ENCODE measurements at regions not wholly inside any gene's neighbourhood (a gene's known extent, or its start where the extent isn't known, plus 50 kb on each side); places are given as distances from the start of the nearest gene placed in this dataset.

GRCh38 chr4:33316033-33316432 is 2595.9 kb downstream of the PCDH7 start:
- Histone ChIP-seq H3K9me3 (ENCODE audit: control insufficient read depth in 2 of 2, insufficient read depth in 1 of 2, low read depth in 1 of 2, low read length in 1 of 2) (peaks cover 3 to 20% of the 10 kb centered on the region in 2 donors), H3K4me3 (ENCODE audit: low read depth in 1 of 3, low read length in 3 of 3) (no peak overlapping the region), H3K27me3 (ENCODE audit: control insufficient read depth in 3 of 3, insufficient read depth in 3 of 3, low read length in 3 of 3) (no peaks in the 10 kb centered on the region), H3K27ac (ENCODE audit: low read depth in 1 of 3, low read length in 2 of 3) (no peak overlapping the region), H3K36me3 (ENCODE audit: control insufficient read depth in 3 of 3, insufficient read depth in 2 of 3, low read depth in 1 of 3, low read length in 3 of 3) (no peaks in the 10 kb centered on the region), H3K4me1 (ENCODE audit: control insufficient read depth in 3 of 3, insufficient read depth in 2 of 3, low read depth in 1 of 3, low read length in 2 of 3) (no peaks in the 10 kb centered on the region)
- FAIRE-seq: no peak
- 87 to 89% (median 88%) methylated on average over 2 of the region's 2 CpGs for WGBS, 3 donors
- DNase-seq: no peak

GRCh38 chr4:33316578-33316977 is 2596.4 kb downstream of the PCDH7 start:
- 68 to 85% (median 70%) methylated on average over 3 of the region's 3 CpGs for WGBS, 3 donors
- no peak overlapping the region for H3K4me3 ChIP-seq (ENCODE audit: low read depth in 1 of 3, low read length in 3 of 3)
- no peak for FAIRE-seq

GRCh38 chr4:33323393-33323792 is 2603.2 kb downstream of the PCDH7 start:
- FAIRE-seq: no peak

More at GRCh38 chr4:33316578-33316977, 2596.4 kb downstream of the PCDH7 start:
- DNase-seq: no peak
- no peak overlapping the region for H3K27ac ChIP-seq (ENCODE audit: low read depth in 1 of 3, low read length in 2 of 3)
- peaks cover 3 to 20% of the 10 kb centered on the region in 2 donors for H3K9me3 ChIP-seq (ENCODE audit: control insufficient read depth in 2 of 2, insufficient read depth in 1 of 2, low read depth in 1 of 2, low read length in 1 of 2)
- H3K4me1 ChIP-seq (ENCODE audit: control insufficient read depth in 3 of 3, insufficient read depth in 2 of 3, low read depth in 1 of 3, low read length in 2 of 3): no peaks in the 10 kb centered on the region
- H3K36me3 ChIP-seq (ENCODE audit: control insufficient read depth in 3 of 3, insufficient read depth in 2 of 3, low read depth in 1 of 3, low read length in 3 of 3): no peaks in the 10 kb centered on the region
- H3K27me3 ChIP-seq (ENCODE audit: control insufficient read depth in 3 of 3, insufficient read depth in 3 of 3, low read length in 3 of 3): no peaks in the 10 kb centered on the region

GRCh38 chr4:33334416-33334815 is 2614.2 kb downstream of the PCDH7 start:
- WGBS, 3 donors: 49 to 66% (median 59%) methylated on average over 2 of the region's 2 CpGs
- no peaks in the 10 kb centered on the region for H3K36me3 ChIP-seq (ENCODE audit: control insufficient read depth in 3 of 3, insufficient read depth in 2 of 3, low read depth in 1 of 3, low read length in 3 of 3)
- H3K27me3 ChIP-seq (ENCODE audit: control insufficient read depth in 3 of 3, insufficient read depth in 3 of 3, low read length in 3 of 3): no peaks in the 10 kb centered on the region
- H3K9me3 ChIP-seq (ENCODE audit: control insufficient read depth in 2 of 2, insufficient read depth in 1 of 2, low read depth in 1 of 2, low read length in 1 of 2): peaks cover 2 to 18% of the 10 kb centered on the region in 2 donors
- no peak overlapping the region for H3K27ac ChIP-seq (ENCODE audit: low read depth in 1 of 3, low read length in 2 of 3)
- no peaks in the 10 kb centered on the region for H3K4me1 ChIP-seq (ENCODE audit: control insufficient read depth in 3 of 3, insufficient read depth in 2 of 3, low read depth in 1 of 3, low read length in 2 of 3)
- DNase-seq (no peak), FAIRE-seq (no peak)
- no peak overlapping the region for H3K4me3 ChIP-seq (ENCODE audit: low read depth in 1 of 3, low read length in 3 of 3)

More at GRCh38 chr4:33323393-33323792, 2603.2 kb downstream of the PCDH7 start:
- H3K9me3 ChIP-seq (ENCODE audit: control insufficient read depth in 2 of 2, insufficient read depth in 1 of 2, low read depth in 1 of 2, low read length in 1 of 2): peaks cover 0 to 2% of the 10 kb centered on the region in 2 donors
- no peak overlapping the region for H3K4me3 ChIP-seq (ENCODE audit: low read depth in 1 of 3, low read length in 3 of 3)
- WGBS, 3 donors: 65 to 90% (median 85%) methylated on average over 1 of the region's 1 CpG
- H3K27ac ChIP-seq (ENCODE audit: low read depth in 1 of 3, low read length in 2 of 3): no peak overlapping the region
- H3K4me1 ChIP-seq (ENCODE audit: control insufficient read depth in 3 of 3, insufficient read depth in 2 of 3, low read depth in 1 of 3, low read length in 2 of 3): no peaks in the 10 kb centered on the region
- DNase-seq: no peak
- H3K27me3 ChIP-seq (ENCODE audit: control insufficient read depth in 3 of 3, insufficient read depth in 3 of 3, low read length in 3 of 3): no peaks in the 10 kb centered on the region
- H3K36me3 ChIP-seq (ENCODE audit: control insufficient read depth in 3 of 3, insufficient read depth in 2 of 3, low read depth in 1 of 3, low read length in 3 of 3): no peaks in the 10 kb centered on the region

GRCh38 chr4:33339762-33340161 is 2619.6 kb downstream of the PCDH7 start:
- Histone ChIP-seq H3K4me1 (ENCODE audit: control insufficient read depth in 3 of 3, insufficient read depth in 2 of 3, low read depth in 1 of 3, low read length in 2 of 3) (no peaks in the 10 kb centered on the region), H3K4me3 (ENCODE audit: low read depth in 1 of 3, low read length in 3 of 3) (no peak overlapping the region), H3K27ac (ENCODE audit: low read depth in 1 of 3, low read length in 2 of 3) (no peak overlapping the region), H3K27me3 (ENCODE audit: control insufficient read depth in 3 of 3, insufficient read depth in 3 of 3, low read length in 3 of 3) (peaks cover 0 to 3% (median 0%) of the 10 kb centered on the region in 3 donors), H3K36me3 (ENCODE audit: control insufficient read depth in 3 of 3, insufficient read depth in 2 of 3, low read depth in 1 of 3, low read length in 3 of 3) (no peaks in the 10 kb centered on the region), H3K9me3 (ENCODE audit: control insufficient read depth in 2 of 2, insufficient read depth in 1 of 2, low read depth in 1 of 2, low read length in 1 of 2) (peaks cover 0 to 14% of the 10 kb centered on the region in 2 donors)
- FAIRE-seq: no peak
- 69 to 81% (median 69%) methylated on average over 3 of the region's 3 CpGs for WGBS, 3 donors
- DNase-seq: no peak

- Histone ChIP-seq H3K4me1 (ENCODE audit: control insufficient read depth in 3 of 3, insufficient read depth in 2 of 3, low read depth in 1 of 3, low read length in 2 of 3) (no peaks in the 10 kb centered on the region), H3K27ac (ENCODE audit: low read depth in 1 of 3, low read length in 2 of 3) (no peak overlapping the region), H3K4me3 (ENCODE audit: low read depth in 1 of 3, low read length in 3 of 3) (no peak overlapping the region), H3K36me3 (ENCODE audit: control insufficient read depth in 3 of 3, insufficient read depth in 2 of 3, low read depth in 1 of 3, low read length in 3 of 3) (no peaks in the 10 kb centered on the region), H3K9me3 (ENCODE audit: control insufficient read depth in 2 of 2, insufficient read depth in 1 of 2, low read depth in 1 of 2, low read length in 1 of 2) (peaks cover 0 to 14% of the 10 kb centered on the region in 2 donors), H3K27me3 (ENCODE audit: control insufficient read depth in 3 of 3, insufficient read depth in 3 of 3, low read length in 3 of 3) (peaks cover 0 to 3% (median 0%) of the 10 kb centered on the region in 3 donors)
- DNase-seq: no peak
- WGBS, 3 donors: 72 to 81% (median 78%) methylated on average over 5 of the region's 5 CpGs
- FAIRE-seq: no peak
These were observed 2620.0 kb downstream of the PCDH7 start for GRCh38 chr4:33340168-33340567.

- FAIRE-seq: no peak
- H3K4me3 ChIP-seq (ENCODE audit: low read depth in 1 of 3, low read length in 3 of 3): no peak overlapping the region
- 59 to 96% (median 80%) methylated on average over 1 of the region's 1 CpG for WGBS, 3 donors
These were observed 2629.2 kb downstream of the PCDH7 start for GRCh38 chr4:33349376-33349775.

GRCh38 chr4:33357121-33357520 is 2637.0 kb downstream of the PCDH7 start:
- no peak for FAIRE-seq
- no peaks in the 10 kb centered on the region for H3K4me1 ChIP-seq (ENCODE audit: control insufficient read depth in 3 of 3, insufficient read depth in 2 of 3, low read depth in 1 of 3, low read length in 2 of 3)
- DNase-seq: no peak
- H3K27me3 ChIP-seq (ENCODE audit: control insufficient read depth in 3 of 3, insufficient read depth in 3 of 3, low read length in 3 of 3): no peaks in the 10 kb centered on the region
- no peak overlapping the region for H3K4me3 ChIP-seq (ENCODE audit: low read depth in 1 of 3, low read length in 3 of 3)
- H3K36me3 ChIP-seq (ENCODE audit: control insufficient read depth in 3 of 3, insufficient read depth in 2 of 3, low read depth in 1 of 3, low read length in 3 of 3): no peaks in the 10 kb centered on the region
- 68 to 88% (median 76%) methylated on average over 1 of the region's 1 CpG for WGBS, 3 donors
- peaks cover 0 to 5% of the 10 kb centered on the region in 2 donors for H3K9me3 ChIP-seq (ENCODE audit: control insufficient read depth in 2 of 2, insufficient read depth in 1 of 2, low read depth in 1 of 2, low read length in 1 of 2)
- H3K27ac ChIP-seq (ENCODE audit: low read depth in 1 of 3, low read length in 2 of 3): no peak overlapping the region

More at GRCh38 chr4:33349376-33349775, 2629.2 kb downstream of the PCDH7 start:
- Histone ChIP-seq H3K9me3 (ENCODE audit: control insufficient read depth in 2 of 2, insufficient read depth in 1 of 2, low read depth in 1 of 2, low read length in 1 of 2) (peaks cover 0 to 2% of the 10 kb centered on the region in 2 donors), H3K36me3 (ENCODE audit: control insufficient read depth in 3 of 3, insufficient read depth in 2 of 3, low read depth in 1 of 3, low read length in 3 of 3) (no peaks in the 10 kb centered on the region), H3K27me3 (ENCODE audit: control insufficient read depth in 3 of 3, insufficient read depth in 3 of 3, low read length in 3 of 3) (no peaks in the 10 kb centered on the region), H3K4me1 (ENCODE audit: control insufficient read depth in 3 of 3, insufficient read depth in 2 of 3, low read depth in 1 of 3, low read length in 2 of 3) (no peaks in the 10 kb centered on the region), H3K27ac (ENCODE audit: low read depth in 1 of 3, low read length in 2 of 3) (no peak overlapping the region)
- DNase-seq: no peak

- H3K4me1 ChIP-seq (ENCODE audit: control insufficient read depth in 3 of 3, insufficient read depth in 2 of 3, low read depth in 1 of 3, low read length in 2 of 3): no peaks in the 10 kb centered on the region
- FAIRE-seq: no peak
- no peaks in the 10 kb centered on the region for H3K27me3 ChIP-seq (ENCODE audit: control insufficient read depth in 3 of 3, insufficient read depth in 3 of 3, low read length in 3 of 3)
- no peak overlapping the region for H3K4me3 ChIP-seq (ENCODE audit: low read depth in 1 of 3, low read length in 3 of 3)
- DNase-seq: no peak
- no peaks in the 10 kb centered on the region for H3K36me3 ChIP-seq (ENCODE audit: control insufficient read depth in 3 of 3, insufficient read depth in 2 of 3, low read depth in 1 of 3, low read length in 3 of 3)
- WGBS, 3 donors: 35 to 64% (median 39%) methylated on average over 3 of the region's 3 CpGs
- no peak overlapping the region for H3K27ac ChIP-seq (ENCODE audit: low read depth in 1 of 3, low read length in 2 of 3)
- H3K9me3 ChIP-seq (ENCODE audit: control insufficient read depth in 2 of 2, insufficient read depth in 1 of 2, low read depth in 1 of 2, low read length in 1 of 2): no peaks in the 10 kb centered on the region
These were observed 2649.3 kb downstream of the PCDH7 start for GRCh38 chr4:33369446-33369845.

All from small intestine (tissue), 7 donors.